HEK293 (cell line): ENCODE measurements at regions not wholly inside any gene's neighbourhood (a gene's known extent, or its start where the extent isn't known, plus 50 kb on each side); places are given as distances from the start of the nearest gene placed in this dataset.

Experiments
- SP3 ChIP-seq: fragments of 450-650 bp; formaldehyde crosslinking; IDR thresholded peaks from 2 replicates; pipeline ENCODE4 v1.5.1; 2016; ENCODE audit warnings: missing biosample characterization, missing genetic modification characterization
- ZIC2 ChIP-seq: fragments of 450-650 bp; formaldehyde crosslinking; IDR thresholded peaks from 2 replicates; pipeline ENCODE4 v1.5.1; 2016; ENCODE audit warnings: missing biosample characterization, missing genetic modification characterization
- ZNF19 ChIP-seq: fragments of 450-650 bp; formaldehyde crosslinking; IDR thresholded peaks from 2 replicates; pipeline ENCODE4; 2016; ENCODE audit warnings: missing biosample characterization, missing genetic modification characterization, low read depth

- TF ChIP-seq SP3 (tag by site-specific recombination) (no peak), ZIC2 (tag by site-specific recombination) (no peak), ZNF19 (no peak)
These were observed 137.9 kb upstream of the LIPC start for GRCh38 chr15:58293622-58294550.
